Mammary epithelial cell (primary cell): ENCODE measurements at regions not wholly inside any gene's neighbourhood (a gene's known extent, or its start where the extent isn't known, plus 50 kb on each side); places are given as distances from the start of the nearest gene placed in this dataset.

ENCODE experiments used
- CTCF ChIP-seq, 2 donors: IDR thresholded peaks in 1 of 2; conservative IDR thresholded peaks in 1 of 2; 2 replicates each; pipeline ENCODE4 v1.5.1; 2011 to 2012; ENCODE audit warnings: inconsistent platforms in 2 of 2, low read length in 2 of 2, mild to moderate bottlenecking in 2 of 2, control low read depth in 1 of 2, low read depth in 1 of 2; ENCODE audit not compliant: insufficient read depth in 1 of 2; ENCODE audit errors: extremely low read depth in 1 of 2
- EZH2 ChIP-seq: IDR thresholded peaks from 2 replicates; pipeline ENCODE4 v1.6.1; 2012; ENCODE audit warnings: low read length, inconsistent platforms, borderline replicate concordance

- TF ChIP-seq EZH2 (no peak), CTCF (conservative IDR thresholded peaks at IDR 0.05 in 1 of 2, IDR thresholded peaks at IDR 0.05 in 1 of 2; ENCODE audit: extremely low read depth in 1 of 2, insufficient read depth in 1 of 2, low read depth in 1 of 2, low read length in 2 of 2) (no peak)
Observed at GRCh38 chr2:139742216-139743172, 962.3 kb upstream of the NXPH2 start.
